ENCODE measurements at regions not wholly inside any gene's neighbourhood (a gene's known extent, or its start where the extent isn't known, plus 50 kb on each side); places are given as distances from the start of the nearest gene placed in this dataset.
"Not testable (repeated sequence)": the region's sequence is repeated elsewhere in the genome, so short reads cannot be mapped to it uniquely, and the experiment has no call there.

DNA sequence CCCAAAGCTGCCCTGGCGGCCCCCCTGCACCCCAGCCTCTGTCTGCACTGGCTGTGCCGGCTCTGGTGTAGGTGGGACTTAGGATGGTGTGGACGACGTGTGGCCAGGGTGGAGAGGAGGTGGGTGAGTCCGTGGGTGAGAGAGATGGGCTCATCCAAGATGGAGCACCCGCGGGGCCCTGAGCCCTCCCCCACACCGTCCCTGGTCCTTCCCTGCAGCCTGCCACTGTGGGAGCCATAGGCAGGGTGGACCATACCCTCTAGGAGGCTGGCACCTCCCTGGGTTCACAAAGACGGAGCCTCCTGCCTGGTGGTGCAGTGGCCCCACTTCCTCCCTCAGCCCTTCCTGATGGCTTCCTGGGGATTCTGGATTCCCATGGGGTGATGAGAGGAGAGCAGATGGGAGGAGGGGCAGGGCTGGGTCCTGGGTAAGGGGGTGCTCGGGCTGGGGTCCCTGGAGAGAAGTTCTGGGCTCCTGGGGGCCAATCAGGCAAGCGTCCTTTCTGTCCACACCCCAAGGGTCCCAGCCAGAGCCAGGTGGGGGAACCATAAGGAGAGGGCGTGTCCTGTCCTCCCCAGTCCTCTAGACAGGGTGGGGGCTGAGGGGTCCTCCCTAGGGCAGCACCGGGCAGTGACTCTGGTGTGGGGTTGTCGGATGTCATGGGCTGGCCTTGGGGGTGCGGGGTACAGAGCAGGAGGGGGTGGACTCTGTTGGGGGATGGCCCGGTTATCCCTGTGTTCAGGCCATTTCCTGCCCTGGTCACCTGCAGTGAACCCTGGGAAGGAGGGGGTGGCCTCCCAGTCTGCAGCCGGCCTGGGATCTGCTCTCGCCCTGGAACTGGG, 384.8 kb downstream of the TMEM121 start:
- no peak overlapping the region for H3K27ac ChIP-seq
- H3K36me3 ChIP-seq, result no peaks in the 10 kb centered on the region
- 57 to 60% methylated on average over 1 to 3 of the region's 18 CpGs for WGBS, 2 donors
- no peak overlapping the region for H3K4me3 ChIP-seq
- no peak for DNase-seq
- no peaks in the 10 kb centered on the region for H3K4me1 ChIP-seq
- H3K9me3 ChIP-seq, result no peaks in the 10 kb centered on the region
- H3K27me3 ChIP-seq, result peaks cover 0 to 4% (median 0%) of the 10 kb centered on the region in 4 donors
- TF ChIP-seq, protein P1, sequence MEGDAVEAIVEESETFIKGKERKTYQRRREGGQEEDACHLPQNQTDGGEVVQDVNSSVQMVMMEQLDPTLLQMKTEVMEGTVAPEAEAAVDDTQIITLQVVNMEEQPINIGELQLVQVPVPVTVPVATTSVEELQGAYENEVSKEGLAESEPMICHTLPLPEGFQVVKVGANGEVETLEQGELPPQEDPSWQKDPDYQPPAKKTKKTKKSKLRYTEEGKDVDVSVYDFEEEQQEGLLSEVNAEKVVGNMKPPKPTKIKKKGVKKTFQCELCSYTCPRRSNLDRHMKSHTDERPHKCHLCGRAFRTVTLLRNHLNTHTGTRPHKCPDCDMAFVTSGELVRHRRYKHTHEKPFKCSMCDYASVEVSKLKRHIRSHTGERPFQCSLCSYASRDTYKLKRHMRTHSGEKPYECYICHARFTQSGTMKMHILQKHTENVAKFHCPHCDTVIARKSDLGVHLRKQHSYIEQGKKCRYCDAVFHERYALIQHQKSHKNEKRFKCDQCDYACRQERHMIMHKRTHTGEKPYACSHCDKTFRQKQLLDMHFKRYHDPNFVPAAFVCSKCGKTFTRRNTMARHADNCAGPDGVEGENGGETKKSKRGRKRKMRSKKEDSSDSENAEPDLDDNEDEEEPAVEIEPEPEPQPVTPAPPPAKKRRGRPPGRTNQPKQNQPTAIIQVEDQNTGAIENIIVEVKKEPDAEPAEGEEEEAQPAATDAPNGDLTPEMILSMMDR (IDR thresholded peaks at IDR 0.05), result no peak
- TF ChIP-seq POLR2A (IDR thresholded peaks at IDR 0.05), result no peak
- intact Hi-C loops (cut with DNase I), result no loop called here

DNA sequence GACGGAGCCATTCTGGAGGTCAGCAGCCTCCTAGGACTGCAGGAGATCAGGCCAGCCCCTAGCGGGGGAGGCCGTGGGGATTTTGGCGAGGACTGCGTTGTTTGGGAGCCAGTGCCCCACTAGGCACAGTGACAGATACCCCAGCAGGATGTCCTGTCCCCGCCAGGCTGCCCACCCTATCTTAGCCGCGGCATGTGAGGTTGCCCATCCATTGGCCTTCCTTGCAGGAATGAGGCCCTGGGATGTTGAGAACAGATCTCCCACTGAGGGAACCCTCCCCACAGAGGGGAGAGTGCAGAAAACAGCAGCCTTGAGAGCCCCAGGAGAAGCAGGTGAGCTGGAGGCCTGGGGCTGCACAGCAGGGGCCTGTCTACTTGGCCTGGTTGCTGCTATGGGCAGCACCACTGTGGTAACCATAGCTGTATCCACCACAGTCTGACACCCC, 385.5 kb downstream of the TMEM121 start:
- H3K9me3 ChIP-seq; DNase-seq; H3K4me1 ChIP-seq; H3K36me3 ChIP-seq; H3K27ac ChIP-seq; intact Hi-C loops (cut with DNase I); H3K4me3 ChIP-seq; H3K27me3 ChIP-seq: not testable (repeated sequence)
- WGBS, 2 donors, result no CpG with 5 or more reads among the region's 8 CpGs

DNA sequence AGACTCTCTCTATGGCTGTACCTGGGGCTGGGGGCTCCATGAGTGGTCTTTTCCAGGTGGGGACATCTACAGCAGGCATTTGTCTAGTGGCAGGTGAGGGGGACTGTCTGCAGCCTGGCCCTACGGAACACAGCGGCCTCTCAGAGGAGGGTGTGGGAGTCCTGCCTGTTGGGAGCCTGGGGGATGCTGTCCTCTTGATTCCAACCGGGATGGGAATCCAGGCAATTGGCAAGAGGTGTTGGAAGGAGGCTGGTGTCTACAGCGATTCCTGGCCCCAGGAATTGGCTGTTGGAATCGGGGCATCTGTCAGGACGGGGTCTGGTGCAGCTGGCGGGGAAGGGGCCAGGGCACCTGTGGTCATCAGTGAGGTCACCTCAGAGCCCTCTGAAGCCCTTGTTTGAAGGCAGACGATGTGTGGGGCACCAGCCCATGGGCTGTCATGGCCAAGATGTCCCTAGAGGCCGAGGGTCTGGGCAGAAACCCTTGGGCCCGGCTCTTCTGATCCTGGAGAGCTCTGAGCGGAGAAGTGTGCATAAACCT, 386.3 kb downstream of the TMEM121 start:
- peaks cover 0 to 4% (median 0%) of the 10 kb centered on the region in 4 donors for H3K27me3 ChIP-seq
- no peaks in the 10 kb centered on the region for H3K4me1 ChIP-seq
- TF ChIP-seq, protein P1 (IDR thresholded peaks at IDR 0.05), result no peak
- no peak for TF ChIP-seq POLR2A (IDR thresholded peaks at IDR 0.05)
- 67 to 75% methylated on average over 1 to 8 of the region's 11 CpGs for WGBS, 2 donors
- intact Hi-C loops (cut with DNase I), result no loop called here
- H3K4me3 ChIP-seq, result no peak overlapping the region
- DNase-seq, result no peak
- no peaks in the 10 kb centered on the region for H3K9me3 ChIP-seq
- no peak overlapping the region for H3K27ac ChIP-seq
- H3K36me3 ChIP-seq, result no peaks in the 10 kb centered on the region

DNA sequence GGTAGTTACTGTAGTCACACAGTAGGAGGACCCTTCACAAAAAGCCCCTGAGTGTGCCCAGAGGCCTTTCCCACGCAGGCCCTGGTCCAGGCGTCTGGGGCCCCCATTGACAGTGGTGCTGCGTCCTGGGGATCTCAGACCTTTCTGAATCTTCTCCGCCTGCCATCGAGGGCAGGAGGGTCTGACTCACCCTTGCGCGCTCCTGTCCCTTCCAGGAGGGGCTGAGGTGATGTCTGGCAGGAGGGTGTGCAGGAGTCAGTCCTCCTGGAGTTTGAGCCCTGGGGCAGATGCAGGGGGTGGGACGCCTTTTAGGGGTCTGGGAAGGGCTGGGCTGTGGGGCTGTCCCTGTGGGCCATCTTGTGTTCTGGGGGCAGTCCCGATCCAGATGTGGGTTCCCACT, 386.8 kb downstream of the TMEM121 start:
- Histone ChIP-seq H3K4me3 (no peak overlapping the region), H3K27ac (no peak overlapping the region), H3K9me3 (no peaks in the 10 kb centered on the region), H3K4me1 (no peaks in the 10 kb centered on the region), H3K36me3 (no peaks in the 10 kb centered on the region), H3K27me3 (peaks cover 0 to 4% (median 0%) of the 10 kb centered on the region in 4 donors)
- WGBS, 2 donors, result 100% methylated on average over 2 of the region's 9 CpGs; no CpG with 5 or more reads in 1 of the 2 donors
- TF ChIP-seq, protein P1 (IDR thresholded peaks at IDR 0.05), result no peak
- no peak for TF ChIP-seq POLR2A (IDR thresholded peaks at IDR 0.05)
- no peak for DNase-seq
- intact Hi-C loops (cut with DNase I), result no loop called here

DNA sequence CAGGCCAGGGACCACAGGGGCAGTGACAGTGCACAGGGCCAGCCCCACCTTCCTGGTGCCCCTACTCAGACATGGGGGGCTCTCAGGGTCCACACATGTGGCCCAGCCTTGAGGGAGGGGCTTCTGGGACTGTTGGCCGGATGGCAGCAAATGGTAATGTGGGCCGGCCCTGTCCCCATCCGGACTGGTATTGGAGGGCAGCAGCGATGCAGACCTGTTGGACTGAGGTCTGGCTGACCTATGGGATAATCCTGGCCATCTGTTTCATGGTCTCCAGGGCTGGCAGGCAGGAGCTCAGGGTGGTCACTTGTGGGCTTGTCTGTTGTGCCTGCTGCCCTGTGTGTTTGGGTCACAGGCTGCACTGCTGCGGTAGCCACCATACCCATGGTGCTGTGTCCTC, 387.5 kb downstream of the TMEM121 start:
- no CpG with 5 or more reads among the region's 5 CpGs for WGBS, 2 donors
- no peak for DNase-seq
- Histone ChIP-seq H3K4me1 (no peaks in the 10 kb centered on the region), H3K4me3 (no peak overlapping the region), H3K9me3 (no peaks in the 10 kb centered on the region), H3K27ac (no peak overlapping the region), H3K36me3 (no peaks in the 10 kb centered on the region), H3K27me3 (peaks cover 0 to 4% (median 0%) of the 10 kb centered on the region in 4 donors)
- TF ChIP-seq, protein P1 (IDR thresholded peaks at IDR 0.05), result no peak
- no peak for TF ChIP-seq POLR2A (IDR thresholded peaks at IDR 0.05)
- intact Hi-C loops (cut with DNase I), result no loop called here

DNA sequence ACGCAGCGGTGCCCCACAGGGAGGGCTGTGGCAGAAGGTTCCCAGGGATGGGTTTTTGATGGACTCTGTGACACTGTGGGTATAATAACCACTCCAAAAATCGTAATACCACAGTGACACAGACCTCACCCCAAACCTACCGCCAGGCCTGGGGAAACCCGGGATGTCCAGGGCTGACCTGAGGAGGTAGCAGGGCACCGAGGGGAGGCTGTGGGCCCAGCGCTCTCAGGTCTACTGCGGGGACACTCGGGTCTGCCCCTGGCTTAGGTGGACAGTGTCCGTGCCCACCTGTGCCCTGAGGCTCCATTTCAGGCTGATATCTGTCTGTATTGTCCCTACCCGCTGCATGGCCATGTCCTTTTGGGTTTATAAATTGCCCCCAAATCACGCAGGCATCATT, 387.9 kb downstream of the TMEM121 start:
- intact Hi-C loops (cut with DNase I); H3K27ac ChIP-seq; H3K9me3 ChIP-seq; H3K4me3 ChIP-seq; DNase-seq; H3K4me1 ChIP-seq; H3K36me3 ChIP-seq; H3K27me3 ChIP-seq: not testable (repeated sequence)
- no CpG with 5 or more reads among the region's 12 CpGs for WGBS, 2 donors
